ENCODE measurements at regions not wholly inside any gene's neighbourhood (a gene's known extent, or its start where the extent isn't known, plus 50 kb on each side); places are given as distances from the start of the nearest gene placed in this dataset.
"Not testable (repeated sequence)": the region's sequence is repeated elsewhere in the genome, so short reads cannot be mapped to it uniquely, and the experiment has no call there.

GRCh38 chr11:121863126-121863525, 252.9 kb downstream of the BLID start:
- H3K9me3 Mint-ChIP-seq = peaks cover 18% of the 10 kb centered on the region
- CTCF ChIA-PET = no interaction called here

GRCh38 chr11:121855138-121855537, 260.9 kb downstream of the BLID start:
- CTCF ChIA-PET; H3K27me3 Mint-ChIP-seq (ENCODE audit: low read depth); H3K4me3 Mint-ChIP-seq; H3K27ac Mint-ChIP-seq; DNase-seq (ENCODE audit: low spot score); POLR2A ChIA-PET; ATAC-seq; H3K4me1 Mint-ChIP-seq: not testable (repeated sequence)
- H3K36me3 Mint-ChIP-seq = peaks cover 41% of the 10 kb centered on the region
- peaks cover 63% of the 10 kb centered on the region for H3K9me3 Mint-ChIP-seq

More at GRCh38 chr11:121863126-121863525, 252.9 kb downstream of the BLID start:
- Mint-ChIP-seq H3K27ac (no peak overlapping the region), H3K36me3 (peaks cover 3% of the 10 kb centered on the region; the same call in 1 of the 2 replicates), H3K27me3 (ENCODE audit: low read depth) (no peaks in the 10 kb centered on the region), H3K4me3 (no peak overlapping the region), H3K4me1 (peaks cover 2% of the 10 kb centered on the region; the same call in 1 of the 2 replicates)
- no peak for ATAC-seq
- no peak for DNase-seq (ENCODE audit: low spot score)
- TF ChIP-seq RORB (CRISPR knock-in tag; IDR thresholded peaks at IDR 0.05) = no peak
- TF ChIP-seq ESRRA (CRISPR knock-in tag; IDR thresholded peaks at IDR 0.05; ENCODE audit: borderline replicate concordance) = no peak
- TF ChIP-seq MLX (CRISPR knock-in tag; IDR thresholded peaks at IDR 0.05) = no peak
- no peak for TF ChIP-seq ATF1 (CRISPR knock-in tag; IDR thresholded peaks at IDR 0.05)
- no peak for TF ChIP-seq RELA (CRISPR knock-in tag; IDR thresholded peaks at IDR 0.05; ENCODE audit: borderline replicate concordance)
- no peak for TF ChIP-seq AFF4 (CRISPR knock-in tag; IDR thresholded peaks at IDR 0.05; ENCODE audit: borderline replicate concordance)
- TF ChIP-seq CREB1 (CRISPR knock-in tag; IDR thresholded peaks at IDR 0.05) = no peak
- no peak for TF ChIP-seq TCF7 (CRISPR knock-in tag; IDR thresholded peaks at IDR 0.05; ENCODE audit: low read depth)
- TF ChIP-seq MAX (CRISPR knock-in tag; IDR thresholded peaks at IDR 0.05) = no peak
- no peak for TF ChIP-seq ZNF138 (CRISPR knock-in tag; conservative IDR thresholded peaks at IDR 0.05)
- no peak for TF ChIP-seq ELF4 (CRISPR knock-in tag; IDR thresholded peaks at IDR 0.05; ENCODE audit: low read depth)
- POLR2A ChIA-PET = no interaction called here

GRCh38 chr11:121844016-121844415, 272.0 kb downstream of the BLID start:
- H3K9me3 Mint-ChIP-seq = peaks cover 16% of the 10 kb centered on the region
- TF ChIP-seq USF1 (CRISPR knock-in tag; IDR thresholded peaks at IDR 0.05) (peak; percentile 72; the same call in 1 of the 2 replicates), ZNF396 (CRISPR knock-in tag; IDR thresholded peaks at IDR 0.05; ENCODE audit: borderline replicate concordance) (0 out of 2 replicates have a peak, but pooled peaks have one; percentile 9), ZBTB21 (CRISPR knock-in tag; IDR thresholded peaks at IDR 0.05; ENCODE audit: borderline replicate concordance) (no peak), USF2 (CRISPR knock-in tag; IDR thresholded peaks at IDR 0.05) (peak; percentile 84)
- H3K27ac Mint-ChIP-seq = no peak overlapping the region
- H3K4me1 Mint-ChIP-seq = peaks cover 13% of the 10 kb centered on the region
- CTCF ChIA-PET = no interaction called here
- no peak overlapping the region for H3K4me3 Mint-ChIP-seq
- DNase-seq (ENCODE audit: low spot score) (no peak), ATAC-seq (peak; percentile 73)
- H3K27me3 Mint-ChIP-seq (ENCODE audit: low read depth) = no peaks in the 10 kb centered on the region
- peaks cover 2% of the 10 kb centered on the region for H3K36me3 Mint-ChIP-seq
- POLR2A ChIA-PET = no interaction called here
